GM18498 (cell line): ENCODE measurements at regions not wholly inside any gene's neighbourhood (a gene's known extent, or its start where the extent isn't known, plus 50 kb on each side); places are given as distances from the start of the nearest gene placed in this dataset.
"Not testable (repeated sequence)": the region's sequence is repeated elsewhere in the genome, so short reads cannot be mapped to it uniquely, and the experiment has no call there.

Experiments used
- ATAC-seq: cut with Tn5 transposase; IDR thresholded peaks from one replicate; pipeline ENCODE4 v1.9.1; 2021; ENCODE audit warnings: mild to moderate bottlenecking, moderate library complexity; ENCODE audit not compliant: unreplicated experiment

DNA sequence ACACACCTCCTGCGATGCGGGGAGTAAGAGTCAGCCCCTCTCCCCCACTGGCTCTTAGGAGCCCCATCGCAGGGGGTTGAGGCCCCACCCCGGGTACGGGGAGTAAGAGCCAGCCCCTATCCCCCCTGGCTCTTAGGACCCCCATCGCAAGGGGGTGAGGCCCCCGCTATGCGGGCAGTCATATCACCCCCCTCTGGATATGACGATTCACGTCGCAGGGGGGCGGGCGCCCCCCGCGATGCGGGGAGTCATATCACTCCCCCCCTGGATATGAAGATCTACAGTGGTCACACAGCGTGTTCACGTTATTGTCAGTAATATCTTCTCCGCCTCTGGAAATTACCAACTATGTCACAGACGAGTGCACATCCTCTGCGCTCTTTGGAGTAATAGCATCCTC is 61.1 kb downstream of the DEFB131A start:
- not testable (repeated sequence) for ATAC-seq

DNA sequence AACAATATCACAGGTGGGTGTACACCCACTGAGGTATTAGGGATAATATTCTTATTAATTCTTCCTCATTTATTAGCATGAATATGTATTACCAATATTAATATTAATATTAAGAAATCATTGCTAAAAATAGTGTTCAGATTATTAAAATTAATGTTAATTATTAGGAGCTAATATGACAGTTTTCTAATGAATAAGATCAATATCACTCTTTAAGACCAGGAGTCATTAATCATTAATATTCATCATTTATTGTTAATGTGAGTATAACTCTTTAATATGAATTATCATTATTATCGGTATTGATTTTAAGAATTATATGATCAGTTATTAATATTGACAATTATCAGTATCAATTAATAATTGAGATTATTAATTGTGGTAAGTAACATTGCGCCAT is 62.5 kb downstream of the DEFB131A start:
- not testable (repeated sequence) for ATAC-seq

DNA sequence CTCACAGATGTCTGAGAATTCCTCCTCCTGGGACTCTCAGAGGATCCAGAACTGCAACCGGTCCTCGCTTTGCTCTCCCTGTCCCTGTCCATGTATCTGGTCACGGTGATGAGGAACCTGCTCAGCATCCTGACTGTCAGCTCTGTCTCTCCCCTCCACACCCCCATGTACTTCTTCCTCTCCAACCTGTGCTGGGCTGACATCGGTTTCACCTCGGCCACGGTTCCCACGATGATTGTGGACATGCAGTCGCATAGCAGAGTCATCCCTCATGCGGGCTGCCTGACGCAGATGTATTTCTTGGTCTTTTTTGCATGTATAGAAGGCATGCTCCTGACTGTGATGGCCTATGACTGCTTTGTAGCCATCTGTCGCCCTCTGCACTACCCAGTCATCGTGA is 68.7 kb downstream of the DEFB131A start:
- not testable (repeated sequence) for ATAC-seq

DNA sequence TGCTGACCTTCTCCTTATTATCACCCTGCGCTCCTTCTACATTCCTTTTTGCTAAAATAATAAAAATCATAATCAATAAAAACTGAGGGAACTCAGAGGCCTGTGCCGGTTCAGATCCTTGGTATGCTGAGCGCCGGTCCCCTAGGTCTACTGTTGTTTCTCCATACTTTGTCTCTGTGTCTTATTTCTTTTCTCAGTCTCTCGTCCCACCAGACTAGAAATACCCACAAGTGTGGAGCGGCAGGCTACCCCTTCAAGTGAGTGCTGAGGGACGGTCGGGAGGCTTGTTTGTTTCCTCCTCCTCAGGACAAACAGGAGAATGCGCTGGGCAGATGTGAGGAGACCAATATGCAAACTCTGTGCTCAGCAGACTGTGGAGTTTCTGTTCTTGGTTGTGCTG is 75.4 kb downstream of the DEFB131A start:
- ATAC-seq, result not testable (repeated sequence)

DNA sequence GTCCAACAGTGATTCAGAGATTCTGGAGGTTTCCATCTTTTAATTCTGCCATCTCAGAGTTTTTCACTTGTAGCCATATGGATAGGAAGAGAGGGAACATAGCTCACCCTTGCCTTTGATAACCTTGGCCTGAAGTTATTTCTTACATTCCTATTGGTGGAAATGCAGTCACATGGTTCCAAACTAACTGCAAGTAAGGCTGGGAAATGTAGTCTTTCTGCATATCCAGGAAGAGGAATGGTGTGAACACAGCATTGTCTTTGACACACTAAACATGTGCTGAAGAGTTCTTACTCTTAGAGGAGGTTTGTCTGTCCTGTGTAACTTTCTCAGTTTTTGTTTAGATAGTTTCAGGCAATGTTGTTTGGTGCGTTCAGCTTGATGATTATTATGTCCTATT is 78.7 kb downstream of the DEFB131A start:
- ATAC-seq, result not testable (repeated sequence)

- ATAC-seq, result not testable (repeated sequence)
These were observed 80.2 kb downstream of the DEFB131A start for GRCh38 chr4:9524406-9524805.

DNA sequence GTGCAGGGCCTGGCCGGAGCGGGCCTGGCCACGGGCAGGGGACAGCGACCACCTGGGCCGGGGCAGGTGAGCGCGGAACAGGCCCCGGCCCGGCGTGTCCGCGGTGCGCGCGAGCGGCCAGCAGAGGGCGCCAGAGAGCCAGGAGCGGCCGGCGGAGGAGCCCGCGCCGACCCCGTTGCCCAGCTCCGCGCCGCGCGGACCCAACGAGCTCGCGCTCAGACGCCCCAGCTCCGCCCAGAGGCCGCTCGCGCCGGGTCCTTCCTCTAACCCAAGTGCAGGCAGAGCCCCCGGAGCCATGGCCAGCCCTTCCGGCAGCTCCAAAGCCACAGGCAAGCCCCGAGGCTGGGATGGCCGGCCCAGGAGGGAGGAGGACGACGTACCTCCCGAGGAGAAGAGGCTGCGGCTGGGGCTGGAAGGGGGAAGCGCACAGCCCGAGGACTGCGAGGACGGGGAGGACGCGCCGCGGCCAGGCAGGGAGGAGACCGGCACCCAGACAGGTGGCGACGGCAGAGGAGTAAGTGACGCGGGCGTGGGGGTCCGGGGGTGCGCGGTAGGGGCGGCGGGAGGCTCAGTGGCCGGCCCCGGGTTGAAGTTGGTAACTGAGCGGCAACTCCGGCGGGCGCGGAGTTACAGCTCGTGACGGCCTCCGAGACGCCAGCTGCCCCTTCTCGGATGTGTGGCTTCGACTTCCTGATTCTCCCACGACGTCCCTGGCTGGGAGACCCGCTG is 88.1 kb downstream of the DEFB131A start:
- not testable (repeated sequence) for ATAC-seq

DNA sequence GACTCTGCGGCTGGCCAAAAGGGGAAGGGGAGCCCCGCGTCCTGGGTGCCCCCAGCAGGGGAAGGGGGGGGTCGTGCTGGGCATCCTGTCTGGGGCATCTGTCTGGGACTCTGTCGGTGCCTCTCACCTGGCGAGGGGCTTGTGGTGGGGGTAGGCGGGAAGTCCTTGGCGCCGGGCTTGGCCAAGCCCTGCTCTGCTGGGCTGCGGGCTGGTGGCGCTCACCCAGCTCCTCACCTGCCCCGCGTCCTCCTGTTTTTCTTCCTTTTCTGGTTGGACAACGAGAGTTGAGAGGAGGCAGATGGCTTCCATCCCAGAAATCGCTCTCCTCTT is 88.6 kb downstream of the DEFB131A start:
- ATAC-seq, result not testable (repeated sequence)

DNA sequence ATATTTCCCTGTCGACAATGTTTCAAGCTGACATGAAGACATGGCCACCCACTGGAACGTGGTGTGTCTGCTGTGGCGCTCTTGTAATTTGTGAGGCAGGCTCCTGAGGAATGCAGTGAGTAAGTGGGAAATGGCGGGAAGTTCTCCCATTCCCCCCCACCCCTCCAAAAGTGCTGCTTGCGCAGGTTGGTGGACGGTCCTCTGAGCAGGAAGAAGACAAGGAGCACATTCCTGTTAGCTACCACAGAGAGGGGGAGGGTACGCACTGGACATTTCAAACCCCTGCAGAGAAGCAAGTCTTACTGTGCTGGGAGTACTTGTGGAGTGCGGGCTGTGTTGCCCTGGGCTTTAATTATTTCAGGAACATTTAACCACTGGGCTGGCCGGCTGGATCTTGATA is 92.9 kb downstream of the DEFB131A start:
- not testable (repeated sequence) for ATAC-seq

- ATAC-seq, result not testable (repeated sequence)
These were observed 95.8 kb downstream of the DEFB131A start for GRCh38 chr4:9539939-9540520.

DNA sequence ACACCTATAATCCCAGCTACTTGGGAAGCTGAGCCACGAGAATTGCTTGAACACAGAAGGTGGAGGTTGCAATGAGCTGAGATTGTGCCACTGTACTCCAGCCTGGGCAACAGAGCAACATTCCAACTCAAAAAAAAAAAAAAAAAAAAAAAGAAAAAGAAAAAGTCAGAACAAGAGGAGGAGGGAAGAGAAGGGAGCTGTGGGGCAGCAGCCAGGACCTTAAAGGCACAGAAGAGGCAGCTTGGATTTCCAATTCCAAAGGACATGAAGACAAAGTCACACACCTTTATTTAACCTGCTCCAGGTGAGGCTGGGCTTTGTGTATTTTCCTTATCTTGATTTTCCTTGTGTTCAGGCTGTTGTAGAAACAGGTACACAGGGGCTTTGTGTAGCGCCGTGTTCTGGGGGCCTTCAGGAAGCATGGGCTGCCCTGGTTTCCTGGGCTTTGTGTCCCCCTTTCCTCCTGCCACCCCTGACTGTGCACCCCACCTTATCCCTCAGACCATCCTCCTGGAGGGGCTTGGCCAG is 97.2 kb downstream of the DEFB131A start:
- not testable (repeated sequence) for ATAC-seq

DNA sequence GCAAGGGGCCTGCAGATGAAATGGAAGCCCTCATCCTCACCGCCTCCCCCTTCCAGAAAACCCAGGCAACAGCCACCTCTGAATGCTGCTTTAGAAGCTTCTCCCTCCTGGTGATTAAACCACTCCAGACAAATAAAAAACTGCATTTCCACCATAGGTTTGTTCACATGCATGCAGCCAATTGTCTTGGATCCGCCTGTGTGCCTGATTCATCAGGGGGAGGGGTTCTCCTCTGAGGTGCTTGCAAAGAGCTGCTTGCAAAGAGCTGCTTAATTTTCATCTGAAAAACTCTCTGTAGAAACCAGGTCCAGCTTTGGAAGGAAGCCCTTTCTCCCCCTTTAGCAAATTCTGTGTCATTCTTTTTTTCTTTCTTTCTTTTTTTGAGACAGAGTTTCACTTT is 100.6 kb downstream of the DEFB131A start:
- not testable (repeated sequence) for ATAC-seq

DNA sequence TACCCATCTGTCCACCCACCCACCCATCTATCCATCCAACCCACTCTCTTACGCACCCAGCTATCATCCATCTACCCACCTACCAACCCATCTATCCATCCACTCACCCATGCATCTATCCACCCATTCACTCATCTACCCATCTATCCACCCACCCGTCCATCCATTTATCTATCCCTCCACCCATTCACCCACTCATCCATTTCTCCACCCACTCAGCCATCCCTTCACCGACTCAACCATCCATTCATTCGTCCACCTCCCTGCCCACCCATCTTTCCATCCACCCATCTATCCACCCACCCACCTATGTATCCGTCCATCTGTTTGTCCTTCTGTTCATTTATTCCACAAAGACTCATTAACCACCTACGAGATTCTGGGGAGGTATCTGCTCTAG is 103.3 kb downstream of the DEFB131A start:
- ATAC-seq, result not testable (repeated sequence)

- not testable (repeated sequence) for ATAC-seq
These were observed 111.9 kb downstream of the DEFB131A start for GRCh38 chr4:9556076-9556475.

DNA sequence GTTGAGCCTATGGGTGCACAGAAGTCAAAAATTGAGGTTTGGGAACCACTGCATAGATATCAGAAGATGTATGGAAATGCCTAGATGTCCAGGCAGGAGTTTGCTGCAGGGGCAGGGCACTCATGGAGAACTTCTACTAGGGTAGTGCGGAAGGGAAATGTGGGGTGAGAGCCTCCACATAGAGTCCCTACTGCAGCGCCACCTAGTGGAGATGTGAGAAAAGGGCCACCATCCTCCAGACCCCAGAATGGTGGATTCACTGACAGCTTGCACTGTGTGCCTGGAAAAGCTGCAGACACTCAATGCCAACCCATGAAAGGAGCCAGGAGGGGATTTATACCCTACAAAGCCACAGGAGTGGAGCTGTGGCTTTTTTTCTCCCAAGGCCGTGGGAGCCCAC is 133.7 kb downstream of the DEFB131A start:
- ATAC-seq, result not testable (repeated sequence)

- ATAC-seq, result not testable (repeated sequence)
These were observed 138.7 kb downstream of the DEFB131A start for GRCh38 chr4:9582880-9583279.

- no peak for ATAC-seq
These were observed 147.8 kb downstream of the DEFB131A start for GRCh38 chr4:9592010-9592409.

DNA sequence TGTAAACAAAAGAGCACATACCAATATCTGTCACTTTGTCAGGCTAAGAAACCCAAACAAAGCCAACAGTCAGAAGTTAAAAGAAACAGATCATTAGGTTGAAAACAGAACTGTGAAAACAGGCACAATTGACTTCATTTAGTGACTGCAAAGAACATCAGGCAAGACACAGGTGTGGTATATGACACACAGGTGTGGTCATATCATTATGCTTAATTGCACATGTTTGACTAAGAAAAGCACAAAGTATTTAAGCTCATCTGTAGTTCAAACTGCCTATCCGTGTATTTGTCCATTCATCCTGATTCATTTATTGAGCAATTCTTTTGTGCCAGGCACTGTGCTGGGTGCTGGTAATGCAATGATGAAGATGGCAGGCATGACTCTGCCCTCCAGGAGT is 150.7 kb downstream of the DEFB131A start:
- no peak for ATAC-seq

DNA sequence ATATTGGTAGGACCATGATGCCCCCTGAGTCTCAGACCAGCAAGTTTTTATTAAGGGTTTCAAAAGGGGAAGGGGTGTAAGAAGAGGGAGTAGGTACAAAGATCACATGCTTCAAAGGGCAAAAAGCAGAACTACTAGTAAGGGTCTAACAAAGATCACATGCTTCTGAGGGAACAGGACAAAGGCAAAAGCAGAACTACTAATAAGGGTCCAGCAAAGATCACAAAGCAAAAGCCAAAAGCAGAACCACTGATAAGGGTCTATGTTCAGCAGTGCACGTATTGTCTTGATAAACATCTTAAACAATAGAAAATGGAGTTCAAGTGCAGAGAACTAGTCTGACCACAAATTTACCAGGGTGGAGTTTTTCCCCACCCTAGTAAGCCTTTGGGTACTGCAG is 151.3 kb downstream of the DEFB131A start:
- ATAC-seq, result not testable (repeated sequence)

DNA sequence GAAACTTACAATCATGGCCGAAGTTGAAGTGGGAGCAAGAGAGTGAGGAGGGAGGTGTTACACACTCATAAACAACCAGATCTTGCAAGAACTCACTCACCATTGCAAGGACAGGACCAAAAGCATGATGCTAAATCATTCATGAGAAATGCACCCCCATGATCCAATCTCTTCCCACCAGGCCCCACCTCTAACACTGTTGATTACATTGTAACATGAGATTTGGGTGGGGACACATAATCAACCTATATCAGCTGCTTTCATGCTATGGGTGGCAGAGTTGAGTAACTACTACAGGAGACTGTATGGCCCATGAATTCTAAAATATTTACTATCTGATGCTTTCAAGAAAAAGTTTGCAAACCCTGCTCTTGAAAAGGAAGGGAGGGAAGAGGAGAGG is 155.1 kb downstream of the DEFB131A start:
- ATAC-seq, result no peak

GRCh38 chr4:9600246-9600645 is 156.0 kb downstream of the DEFB131A start:
- ATAC-seq, result no peak

DNA sequence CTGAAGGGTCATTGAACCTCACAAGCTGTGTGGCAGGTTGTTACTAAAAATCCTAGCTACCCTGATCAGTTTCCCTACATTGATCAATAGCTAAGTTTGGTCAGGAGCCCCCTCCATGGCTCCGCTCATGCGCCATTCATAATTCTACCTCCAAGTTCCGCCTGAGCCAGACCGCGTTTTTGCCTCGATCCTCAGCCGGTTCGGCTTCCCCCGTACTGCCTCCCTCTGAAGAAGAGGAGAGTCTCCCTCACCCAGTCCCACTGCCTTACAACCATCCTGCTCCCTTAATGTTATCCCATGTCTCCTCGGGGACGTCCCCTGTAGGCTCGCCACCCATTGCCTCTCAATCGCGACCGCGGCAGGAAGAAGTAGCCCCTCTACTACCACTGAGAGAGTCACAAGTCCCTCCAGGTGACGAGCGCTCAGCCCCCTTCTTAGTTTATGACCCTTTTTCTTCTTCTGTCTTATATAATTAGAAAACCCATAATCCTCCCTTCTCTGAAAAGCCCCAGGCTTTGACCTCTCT is 158.2 kb downstream of the DEFB131A start:
- no peak for ATAC-seq
